ENCODE measurements at regions not wholly inside any gene's neighbourhood (a gene's known extent, or its start where the extent isn't known, plus 50 kb on each side); places are given as distances from the start of the nearest gene placed in this dataset.

DNA sequence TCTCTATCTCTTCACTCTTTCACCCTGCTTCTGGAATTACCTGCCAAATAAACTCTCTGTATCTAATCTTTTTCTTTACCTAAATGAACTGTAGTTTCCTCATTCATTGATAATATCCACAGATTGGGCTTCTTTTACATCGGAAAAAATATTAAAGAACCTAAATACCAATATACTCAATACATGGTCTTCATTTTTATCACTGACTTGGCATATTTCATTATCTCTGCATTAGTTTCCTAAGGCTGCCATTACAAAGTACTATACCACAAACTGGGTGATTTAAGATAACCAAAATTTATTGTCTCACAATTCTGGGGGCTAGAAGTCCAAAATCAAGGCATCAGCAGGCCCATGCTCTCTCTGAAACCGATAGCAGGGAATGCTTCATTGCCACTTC, 411.9 kb upstream of the SPTLC3 start:
- no peak overlapping the region for H3K27ac Mint-ChIP-seq
- H2BK15ac ChIP-seq (ENCODE audit: low read depth, low read length): no peak overlapping the region
- TF ChIP-seq, protein P1, sequence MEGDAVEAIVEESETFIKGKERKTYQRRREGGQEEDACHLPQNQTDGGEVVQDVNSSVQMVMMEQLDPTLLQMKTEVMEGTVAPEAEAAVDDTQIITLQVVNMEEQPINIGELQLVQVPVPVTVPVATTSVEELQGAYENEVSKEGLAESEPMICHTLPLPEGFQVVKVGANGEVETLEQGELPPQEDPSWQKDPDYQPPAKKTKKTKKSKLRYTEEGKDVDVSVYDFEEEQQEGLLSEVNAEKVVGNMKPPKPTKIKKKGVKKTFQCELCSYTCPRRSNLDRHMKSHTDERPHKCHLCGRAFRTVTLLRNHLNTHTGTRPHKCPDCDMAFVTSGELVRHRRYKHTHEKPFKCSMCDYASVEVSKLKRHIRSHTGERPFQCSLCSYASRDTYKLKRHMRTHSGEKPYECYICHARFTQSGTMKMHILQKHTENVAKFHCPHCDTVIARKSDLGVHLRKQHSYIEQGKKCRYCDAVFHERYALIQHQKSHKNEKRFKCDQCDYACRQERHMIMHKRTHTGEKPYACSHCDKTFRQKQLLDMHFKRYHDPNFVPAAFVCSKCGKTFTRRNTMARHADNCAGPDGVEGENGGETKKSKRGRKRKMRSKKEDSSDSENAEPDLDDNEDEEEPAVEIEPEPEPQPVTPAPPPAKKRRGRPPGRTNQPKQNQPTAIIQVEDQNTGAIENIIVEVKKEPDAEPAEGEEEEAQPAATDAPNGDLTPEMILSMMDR (conservative IDR thresholded peaks at IDR 0.05): no peak

More for the DNA sequence above, 411.9 kb upstream of the SPTLC3 start:
- Histone ChIP-seq H2BK5ac (ENCODE audit: insufficient read length, low read length) (no peak overlapping the region), H3K23me2 (ENCODE audit: insufficient read length, low read depth, low read length, poor library complexity, severe bottlenecking) (no peaks in the 10 kb centered on the region), H2BK120ac (ENCODE audit: low read depth, low read length, poor library complexity, severe bottlenecking) (no peak overlapping the region), H2AK5ac (ENCODE audit: insufficient read length, low read length) (no peak overlapping the region), H2AFZ (ENCODE audit: low read length) (no peak overlapping the region), H3K23ac (ENCODE audit: insufficient read length, low read depth, low read length) (no peak overlapping the region), H2BK20ac (ENCODE audit: low read depth, low read length, poor library complexity, severe bottlenecking) (no peak overlapping the region), H3K9me3 (ENCODE audit: control insufficient read depth, low read depth, low read length) (no peaks in the 10 kb centered on the region), H3K27ac (ENCODE audit: insufficient read length, low read depth, low read length) (no peak overlapping the region), H4K20me1 (ENCODE audit: control insufficient read depth, insufficient read depth, insufficient read length) (no peaks in the 10 kb centered on the region), H3T11ph (ENCODE audit: low read length) (no peak overlapping the region), H3K18ac (ENCODE audit: insufficient read length, low read depth, low read length) (no peak overlapping the region), H2BK12ac (ENCODE audit: insufficient read length, low read depth, low read length) (no peak overlapping the region), H3K4me2 (ENCODE audit: insufficient read depth, insufficient read length, low read length) (no peak overlapping the region), H3K14ac (ENCODE audit: insufficient read depth, low read length) (no peak overlapping the region), H3K4ac (ENCODE audit: low read depth, low read length) (no peak overlapping the region), H3K79me1 (ENCODE audit: insufficient read depth, low read depth, low read length, poor library complexity, severe bottlenecking) (no peaks in the 10 kb centered on the region), H3K4me1 (ENCODE audit: insufficient read depth, low read length) (no peaks in the 10 kb centered on the region; the same call in 1 of the 2 replicates), H4K91ac (ENCODE audit: insufficient read length, low read depth, low read length) (no peak overlapping the region), H3K56ac (ENCODE audit: insufficient read length, low read depth, low read length) (no peak overlapping the region), H3K9ac (ENCODE audit: extremely low read depth, insufficient read length, low read length) (no peak overlapping the region), H4K8ac (replicated peaks; ENCODE audit: insufficient read length, low read depth, low read length) (no peak overlapping the region), H3K27me3 (ENCODE audit: insufficient read depth, low read length) (no peaks in the 10 kb centered on the region), H3K79me2 (ENCODE audit: insufficient read depth, low read length) (no peaks in the 10 kb centered on the region), H4K5ac (ENCODE audit: insufficient read length, low read depth, low read length) (no peak overlapping the region)
- no peaks in the 10 kb centered on the region for H3K36me3 Mint-ChIP-seq (ENCODE audit: insufficient read depth in 1 of 3, low read depth in 3 of 3)
- DNase-seq: no peak
- peaks cover 25% of the 10 kb centered on the region in 2 experiments for H3K4me1 Mint-ChIP-seq
- H3K27me3 Mint-ChIP-seq (ENCODE audit: low read depth): no peaks in the 10 kb centered on the region
- no peaks in the 10 kb centered on the region for H3K9me3 Mint-ChIP-seq
- H3K4me3 Mint-ChIP-seq: no peak overlapping the region
- no CpG with 5 or more reads among the region's 2 CpGs for WGBS (ENCODE audit: extremely low coverage, insufficient read length, low lambda C conversion rate)
